ENCODE measurements at regions not wholly inside any gene's neighbourhood (a gene's known extent, or its start where the extent isn't known, plus 50 kb on each side); places are given as distances from the start of the nearest gene placed in this dataset.
"Not testable (repeated sequence)": the region's sequence is repeated elsewhere in the genome, so short reads cannot be mapped to it uniquely, and the experiment has no call there.

GRCh38 chr6:115746583-115746982 lies 314.1 kb downstream of the FRK start:
- not testable (repeated sequence) for DNase-seq; H3K9me3 ChIP-seq (ENCODE audit: control insufficient read depth, low read length); H3K27me3 ChIP-seq (replicated peaks; ENCODE audit: control insufficient read depth, insufficient read depth, low read length, poor library complexity, severe bottlenecking); H3K36me3 ChIP-seq (ENCODE audit: control insufficient read depth, insufficient read depth, low read length); H3K4me1 ChIP-seq (ENCODE audit: control insufficient read depth, insufficient read depth, low read length, poor library complexity, severe bottlenecking); H3K27ac ChIP-seq (ENCODE audit: insufficient read depth, low read length, poor library complexity, severe bottlenecking); H3K4me3 ChIP-seq (ENCODE audit: insufficient read depth, low read depth, low read length, poor library complexity, severe bottlenecking)

- no peaks in the 10 kb centered on the region for H3K9me3 ChIP-seq (ENCODE audit: control insufficient read depth, low read length)
- H3K27me3 ChIP-seq (replicated peaks; ENCODE audit: control insufficient read depth, insufficient read depth, low read length, poor library complexity, severe bottlenecking): no peaks in the 10 kb centered on the region
- no peak overlapping the region for H3K27ac ChIP-seq (ENCODE audit: insufficient read depth, low read length, poor library complexity, severe bottlenecking)
- no peak overlapping the region for H3K4me3 ChIP-seq (ENCODE audit: insufficient read depth, low read depth, low read length, poor library complexity, severe bottlenecking)
- no peak for DNase-seq
- no peaks in the 10 kb centered on the region for H3K4me1 ChIP-seq (ENCODE audit: control insufficient read depth, insufficient read depth, low read length, poor library complexity, severe bottlenecking)
- no peaks in the 10 kb centered on the region for H3K36me3 ChIP-seq (ENCODE audit: control insufficient read depth, insufficient read depth, low read length)
These were observed 319.8 kb downstream of the FRK start for GRCh38 chr6:115740907-115741306.

GRCh38 chr6:115735610-115736009 lies 325.1 kb downstream of the FRK start:
- H3K4me3 ChIP-seq (ENCODE audit: insufficient read depth, low read depth, low read length, poor library complexity, severe bottlenecking): no peak overlapping the region
- no peaks in the 10 kb centered on the region for H3K27me3 ChIP-seq (replicated peaks; ENCODE audit: control insufficient read depth, insufficient read depth, low read length, poor library complexity, severe bottlenecking)
- H3K27ac ChIP-seq (ENCODE audit: insufficient read depth, low read length, poor library complexity, severe bottlenecking): no peak overlapping the region
- no peaks in the 10 kb centered on the region for H3K4me1 ChIP-seq (ENCODE audit: control insufficient read depth, insufficient read depth, low read length, poor library complexity, severe bottlenecking)
- H3K36me3 ChIP-seq (ENCODE audit: control insufficient read depth, insufficient read depth, low read length): no peaks in the 10 kb centered on the region
- no peak for DNase-seq
- no peaks in the 10 kb centered on the region for H3K9me3 ChIP-seq (ENCODE audit: control insufficient read depth, low read length)

- Histone ChIP-seq H3K4me1 (ENCODE audit: control insufficient read depth, insufficient read depth, low read length, poor library complexity, severe bottlenecking) (no peaks in the 10 kb centered on the region), H3K36me3 (ENCODE audit: control insufficient read depth, insufficient read depth, low read length) (no peaks in the 10 kb centered on the region)
These were observed 327.3 kb downstream of the FRK start for GRCh38 chr6:115733426-115733825.

GRCh38 chr6:115729036-115729435 lies 331.7 kb downstream of the FRK start:
- Histone ChIP-seq H3K4me1 (ENCODE audit: control insufficient read depth, insufficient read depth, low read length, poor library complexity, severe bottlenecking) (no peaks in the 10 kb centered on the region), H3K27me3 (replicated peaks; ENCODE audit: control insufficient read depth, insufficient read depth, low read length, poor library complexity, severe bottlenecking) (no peaks in the 10 kb centered on the region), H3K4me3 (ENCODE audit: insufficient read depth, low read depth, low read length, poor library complexity, severe bottlenecking) (no peak overlapping the region), H3K9me3 (ENCODE audit: control insufficient read depth, low read length) (no peaks in the 10 kb centered on the region), H3K27ac (ENCODE audit: insufficient read depth, low read length, poor library complexity, severe bottlenecking) (no peak overlapping the region), H3K36me3 (ENCODE audit: control insufficient read depth, insufficient read depth, low read length) (no peaks in the 10 kb centered on the region)
- DNase-seq: no peak

More at GRCh38 chr6:115733426-115733825, 327.3 kb downstream of the FRK start:
- Histone ChIP-seq H3K4me3 (ENCODE audit: insufficient read depth, low read depth, low read length, poor library complexity, severe bottlenecking) (no peak overlapping the region), H3K9me3 (ENCODE audit: control insufficient read depth, low read length) (no peaks in the 10 kb centered on the region), H3K27me3 (replicated peaks; ENCODE audit: control insufficient read depth, insufficient read depth, low read length, poor library complexity, severe bottlenecking) (no peaks in the 10 kb centered on the region), H3K27ac (ENCODE audit: insufficient read depth, low read length, poor library complexity, severe bottlenecking) (no peak overlapping the region)
- no peak for DNase-seq

- no peak overlapping the region for H3K4me3 ChIP-seq (ENCODE audit: insufficient read depth, low read depth, low read length, poor library complexity, severe bottlenecking)
- DNase-seq: no peak
- H3K4me1 ChIP-seq (ENCODE audit: control insufficient read depth, insufficient read depth, low read length, poor library complexity, severe bottlenecking): no peaks in the 10 kb centered on the region
- no peak overlapping the region for H3K27ac ChIP-seq (ENCODE audit: insufficient read depth, low read length, poor library complexity, severe bottlenecking)
- no peaks in the 10 kb centered on the region for H3K36me3 ChIP-seq (ENCODE audit: control insufficient read depth, insufficient read depth, low read length)
- no peaks in the 10 kb centered on the region for H3K9me3 ChIP-seq (ENCODE audit: control insufficient read depth, low read length)
- no peaks in the 10 kb centered on the region for H3K27me3 ChIP-seq (replicated peaks; ENCODE audit: control insufficient read depth, insufficient read depth, low read length, poor library complexity, severe bottlenecking)
These were observed 332.5 kb downstream of the FRK start for GRCh38 chr6:115728171-115728570.

GRCh38 chr6:115721564-115721963 lies 339.1 kb downstream of the FRK start:
- H3K27ac ChIP-seq (ENCODE audit: insufficient read depth, low read length, poor library complexity, severe bottlenecking): no peak overlapping the region
- no peaks in the 10 kb centered on the region for H3K36me3 ChIP-seq (ENCODE audit: control insufficient read depth, insufficient read depth, low read length)
- no peaks in the 10 kb centered on the region for H3K27me3 ChIP-seq (replicated peaks; ENCODE audit: control insufficient read depth, insufficient read depth, low read length, poor library complexity, severe bottlenecking)
- no peak overlapping the region for H3K4me3 ChIP-seq (ENCODE audit: insufficient read depth, low read depth, low read length, poor library complexity, severe bottlenecking)
- H3K9me3 ChIP-seq (ENCODE audit: control insufficient read depth, low read length): no peaks in the 10 kb centered on the region
- H3K4me1 ChIP-seq (ENCODE audit: control insufficient read depth, insufficient read depth, low read length, poor library complexity, severe bottlenecking): no peaks in the 10 kb centered on the region
- DNase-seq: no peak

- no peaks in the 10 kb centered on the region for H3K9me3 ChIP-seq (ENCODE audit: control insufficient read depth, low read length)
- H3K4me1 ChIP-seq (ENCODE audit: control insufficient read depth, insufficient read depth, low read length, poor library complexity, severe bottlenecking): no peaks in the 10 kb centered on the region
- no peaks in the 10 kb centered on the region for H3K36me3 ChIP-seq (ENCODE audit: control insufficient read depth, insufficient read depth, low read length)
- no peak for DNase-seq
- H3K4me3 ChIP-seq (ENCODE audit: insufficient read depth, low read depth, low read length, poor library complexity, severe bottlenecking): no peak overlapping the region
- no peak overlapping the region for H3K27ac ChIP-seq (ENCODE audit: insufficient read depth, low read length, poor library complexity, severe bottlenecking)
- H3K27me3 ChIP-seq (replicated peaks; ENCODE audit: control insufficient read depth, insufficient read depth, low read length, poor library complexity, severe bottlenecking): no peaks in the 10 kb centered on the region
These were observed 339.8 kb downstream of the FRK start for GRCh38 chr6:115720900-115721299.

- Histone ChIP-seq H3K27me3 (replicated peaks; ENCODE audit: control insufficient read depth, insufficient read depth, low read length, poor library complexity, severe bottlenecking) (no peaks in the 10 kb centered on the region), H3K9me3 (ENCODE audit: control insufficient read depth, low read length) (no peaks in the 10 kb centered on the region), H3K4me3 (ENCODE audit: insufficient read depth, low read depth, low read length, poor library complexity, severe bottlenecking) (no peak overlapping the region), H3K27ac (ENCODE audit: insufficient read depth, low read length, poor library complexity, severe bottlenecking) (no peak overlapping the region), H3K36me3 (ENCODE audit: control insufficient read depth, insufficient read depth, low read length) (no peaks in the 10 kb centered on the region), H3K4me1 (ENCODE audit: control insufficient read depth, insufficient read depth, low read length, poor library complexity, severe bottlenecking) (no peaks in the 10 kb centered on the region)
- DNase-seq: no peak
These were observed 343.2 kb downstream of the FRK start for GRCh38 chr6:115717472-115717871.

- no peaks in the 10 kb centered on the region for H3K4me1 ChIP-seq (ENCODE audit: control insufficient read depth, insufficient read depth, low read length, poor library complexity, severe bottlenecking)
- no peaks in the 10 kb centered on the region for H3K27me3 ChIP-seq (replicated peaks; ENCODE audit: control insufficient read depth, insufficient read depth, low read length, poor library complexity, severe bottlenecking)
- no peaks in the 10 kb centered on the region for H3K36me3 ChIP-seq (ENCODE audit: control insufficient read depth, insufficient read depth, low read length)
- H3K9me3 ChIP-seq (ENCODE audit: control insufficient read depth, low read length): no peaks in the 10 kb centered on the region
- no peak overlapping the region for H3K4me3 ChIP-seq (ENCODE audit: insufficient read depth, low read depth, low read length, poor library complexity, severe bottlenecking)
- no peak for DNase-seq
- no peak overlapping the region for H3K27ac ChIP-seq (ENCODE audit: insufficient read depth, low read length, poor library complexity, severe bottlenecking)
These were observed 343.6 kb downstream of the FRK start for GRCh38 chr6:115717062-115717461.
